Fibroblast of pulmonary artery (primary cell): ENCODE measurements at regions not wholly inside any gene's neighbourhood (a gene's known extent, or its start where the extent isn't known, plus 50 kb on each side); places are given as distances from the start of the nearest gene placed in this dataset.

Experiments used
- DNase-seq: peaks from one replicate; pipeline ENCODE4 v3.0.0-alpha.2; 2010; ENCODE audit warnings: low read depth
- H3K4me3 ChIP-seq: replicated peaks from 2 replicates; pipeline ENCODE4 v1.5.1; 2011; ENCODE audit warnings: low read depth, mild to moderate bottlenecking, control low read depth, low read length, moderate library complexity
- CTCF ChIP-seq: IDR thresholded peaks from 2 replicates; pipeline ENCODE4 v1.5.1; 2011; ENCODE audit warnings: mild to moderate bottlenecking, control low read depth, low read length, inconsistent platforms; ENCODE audit errors: missing control alignments

- DNase-seq: no peak
- TF ChIP-seq CTCF: no peak
- H3K4me3 ChIP-seq: no peak overlapping the region
Observed at GRCh38 chr6:92759178-92759577, 660.2 kb downstream of the EPHA7 start.

- no peak for TF ChIP-seq CTCF
- no peak overlapping the region for H3K4me3 ChIP-seq
- DNase-seq: no peak
Observed at GRCh38 chr6:92757925-92758324, 661.4 kb downstream of the EPHA7 start.

GRCh38 chr6:92756912-92757311, 662.4 kb downstream of the EPHA7 start:
- H3K4me3 ChIP-seq: no peak overlapping the region
- DNase-seq: peak; percentile 11
- no peak for TF ChIP-seq CTCF

- no peak for TF ChIP-seq CTCF
Observed at GRCh38 chr6:92753956-92754355, 665.4 kb downstream of the EPHA7 start.

GRCh38 chr6:92752114-92752513, 667.2 kb downstream of the EPHA7 start:
- DNase-seq: no peak
- no peak for TF ChIP-seq CTCF
- H3K4me3 ChIP-seq: no peak overlapping the region

More at GRCh38 chr6:92753956-92754355, 665.4 kb downstream of the EPHA7 start:
- DNase-seq: no peak
- no peak overlapping the region for H3K4me3 ChIP-seq

GRCh38 chr6:92748131-92748530, 671.2 kb downstream of the EPHA7 start:
- no peak for TF ChIP-seq CTCF
- H3K4me3 ChIP-seq: no peak overlapping the region
- DNase-seq: no peak

- TF ChIP-seq CTCF: no peak
- no peak overlapping the region for H3K4me3 ChIP-seq
- no peak for DNase-seq
Observed at GRCh38 chr6:92737983-92738382, 681.4 kb downstream of the EPHA7 start.
